ENCODE measurements at regions not wholly inside any gene's neighbourhood (a gene's known extent, or its start where the extent isn't known, plus 50 kb on each side); places are given as distances from the start of the nearest gene placed in this dataset.

- no peak for TF ChIP-seq CTCF (IDR thresholded peaks at IDR 0.05; ENCODE audit: insufficient read depth, low read length, poor library complexity, severe bottlenecking)
- no peak for TF ChIP-seq EZH2phosphoT487 (conservative IDR thresholded peaks at IDR 0.05; ENCODE audit: low read length)
These were observed 282.2 kb downstream of the MAP2K6 start for GRCh38 chr17:69696650-69697049.

All from SU-DHL-6 (cell line).